GM19238 (cell line): ENCODE measurements at regions not wholly inside any gene's neighbourhood (a gene's known extent, or its start where the extent isn't known, plus 50 kb on each side); places are given as distances from the start of the nearest gene placed in this dataset.
"Not testable (repeated sequence)": the region's sequence is repeated elsewhere in the genome, so short reads cannot be mapped to it uniquely, and the experiment has no call there.

Experiments
- DNase-seq: peaks from one replicate; pipeline ENCODE4 v3.0.0; 2011; ENCODE audit warnings: low spot score; ENCODE audit not compliant: insufficient read length

GRCh38 chr7:130943981-130944380, 210.0 kb upstream of the KLF14 start:
- no peak for DNase-seq

- DNase-seq: no peak
Observed at GRCh38 chr7:130944997-130945396, 211.0 kb upstream of the KLF14 start.

GRCh38 chr7:130945411-130945811, 211.4 kb upstream of the KLF14 start:
- DNase-seq: no peak

- no peak for DNase-seq
Observed at GRCh38 chr7:130946114-130946513, 212.1 kb upstream of the KLF14 start.

GRCh38 chr7:130947792-130948580, 214.0 kb upstream of the KLF14 start:
- DNase-seq: no peak

- DNase-seq: no peak
Observed at GRCh38 chr7:130948822-130949221, 214.8 kb upstream of the KLF14 start.

GRCh38 chr7:130949550-130949949, 215.5 kb upstream of the KLF14 start:
- DNase-seq: no peak

GRCh38 chr7:130950054-130950453, 216.0 kb upstream of the KLF14 start:
- DNase-seq: no peak

- no peak for DNase-seq
Observed at GRCh38 chr7:130950741-130951140, 216.7 kb upstream of the KLF14 start.

- no peak for DNase-seq
Observed at GRCh38 chr7:130951303-130951975, 217.4 kb upstream of the KLF14 start.

- no peak for DNase-seq
Observed at GRCh38 chr7:130951976-130952876, 218.2 kb upstream of the KLF14 start.

GRCh38 chr7:130953196-130953595, 219.2 kb upstream of the KLF14 start:
- DNase-seq: no peak

GRCh38 chr7:130954918-130955564, 221.0 kb upstream of the KLF14 start:
- DNase-seq: no peak

GRCh38 chr7:130955565-130955919, 221.5 kb upstream of the KLF14 start:
- DNase-seq: no peak

- DNase-seq: no peak
Observed at GRCh38 chr7:130956417-130957136, 222.6 kb upstream of the KLF14 start.

- no peak for DNase-seq
Observed at GRCh38 chr7:130957137-130957513, 223.1 kb upstream of the KLF14 start.

GRCh38 chr7:130957722-130958435, 223.9 kb upstream of the KLF14 start:
- not testable (repeated sequence) for DNase-seq

GRCh38 chr7:130958846-130959245, 224.8 kb upstream of the KLF14 start:
- no peak for DNase-seq

GRCh38 chr7:130959743-130960207, 225.8 kb upstream of the KLF14 start:
- DNase-seq: no peak
